GM21515 (cell line): ENCODE measurements at regions not wholly inside any gene's neighbourhood (a gene's known extent, or its start where the extent isn't known, plus 50 kb on each side); places are given as distances from the start of the nearest gene placed in this dataset.
"Not testable (repeated sequence)": the region's sequence is repeated elsewhere in the genome, so short reads cannot be mapped to it uniquely, and the experiment has no call there.

ENCODE experiments used
- ATAC-seq: cut with Tn5 transposase; IDR thresholded peaks from one replicate; pipeline ENCODE4 v1.9.1; 2021; ENCODE audit not compliant: unreplicated experiment

DNA sequence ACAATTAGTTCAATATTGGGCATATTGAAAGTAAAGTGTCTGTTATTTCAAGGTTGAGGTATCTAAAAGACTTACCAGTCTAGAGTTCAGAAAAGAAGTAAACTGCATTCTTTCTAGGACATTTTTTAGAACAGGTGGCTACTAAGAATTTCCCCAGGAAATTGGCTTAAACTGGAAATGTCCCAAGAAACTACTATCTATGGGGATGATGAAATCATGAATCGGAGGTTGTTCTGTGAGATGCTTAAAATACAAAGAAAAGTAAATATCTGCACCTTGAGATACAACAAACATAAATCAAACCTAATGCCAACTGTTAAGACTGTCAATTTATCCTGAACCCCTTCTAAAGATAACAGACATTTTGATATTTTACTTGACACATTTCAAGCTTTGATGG is 226.5 kb upstream of the NREP start:
- no peak for ATAC-seq

DNA sequence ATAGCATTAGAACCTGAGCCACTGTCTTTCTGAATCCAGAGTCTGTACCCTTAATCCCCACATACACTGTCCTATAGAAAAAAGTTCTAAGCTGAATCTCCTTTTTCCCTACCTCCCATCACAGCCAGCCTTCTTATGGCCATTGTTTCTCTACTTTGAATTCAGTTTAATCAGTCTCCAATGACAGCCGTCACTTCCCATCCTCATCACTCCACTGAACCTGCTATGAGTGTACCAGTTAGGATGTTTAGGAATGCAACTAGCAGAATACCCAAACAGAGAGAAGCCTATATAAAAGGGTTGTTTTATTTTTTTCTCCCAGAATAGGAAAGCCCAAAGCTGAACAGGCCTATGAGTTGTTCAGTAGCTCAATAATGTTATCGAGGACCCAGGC is 220.4 kb upstream of the NREP start:
- ATAC-seq, result no peak

DNA sequence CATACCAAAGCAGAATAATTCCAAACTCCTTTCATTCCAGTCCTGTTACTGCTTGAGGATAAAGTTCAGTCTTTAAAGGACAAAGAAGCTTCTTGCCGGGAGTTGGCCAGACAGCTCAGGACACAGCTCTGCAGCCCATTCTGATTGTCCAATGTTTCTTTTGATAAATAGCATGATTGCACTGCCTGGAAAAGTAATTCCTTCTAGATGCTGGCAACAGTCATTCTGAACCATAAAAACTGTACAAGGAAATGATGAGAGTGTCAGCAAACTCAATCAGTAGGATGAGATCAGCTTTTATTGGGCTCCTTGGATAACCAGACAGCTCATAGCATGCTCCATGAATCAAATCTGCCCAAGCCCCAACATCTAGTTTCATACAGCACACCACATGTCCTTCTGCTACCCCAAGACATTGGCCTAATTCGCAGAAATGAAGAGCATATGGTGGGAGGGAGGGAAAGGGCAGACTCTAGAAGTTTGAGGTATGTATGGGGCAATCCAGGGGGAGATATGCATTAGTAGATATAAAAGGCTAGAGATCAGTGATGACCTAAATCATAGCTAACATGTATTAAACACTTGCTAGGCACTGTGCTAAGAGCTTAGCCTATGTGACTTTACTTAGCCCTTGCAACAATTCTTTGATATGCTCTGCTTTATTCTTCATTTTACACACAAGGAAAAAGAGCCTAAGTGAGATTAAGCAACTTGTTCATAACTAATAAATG is 219.9 kb upstream of the NREP start:
- ATAC-seq, result no peak

DNA sequence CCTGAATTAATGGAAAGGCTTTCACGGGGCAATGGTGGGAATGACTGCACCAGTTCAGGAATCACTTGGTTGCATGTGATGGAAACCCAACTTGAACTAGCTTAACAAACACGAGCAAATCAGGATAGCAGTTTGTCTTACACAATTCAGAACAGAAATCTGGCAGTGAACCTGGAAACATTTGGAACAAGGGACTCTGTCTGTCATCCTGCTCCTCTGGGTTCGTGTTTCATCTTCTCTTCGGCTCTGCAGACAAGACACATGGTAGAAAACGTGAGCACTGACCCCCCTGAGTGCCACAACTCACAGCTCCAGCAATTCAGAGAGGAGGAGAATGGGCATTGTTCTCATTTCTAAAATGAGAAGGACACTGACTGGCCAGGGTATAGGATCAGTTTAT is 218.1 kb upstream of the NREP start:
- ATAC-seq, result no peak

DNA sequence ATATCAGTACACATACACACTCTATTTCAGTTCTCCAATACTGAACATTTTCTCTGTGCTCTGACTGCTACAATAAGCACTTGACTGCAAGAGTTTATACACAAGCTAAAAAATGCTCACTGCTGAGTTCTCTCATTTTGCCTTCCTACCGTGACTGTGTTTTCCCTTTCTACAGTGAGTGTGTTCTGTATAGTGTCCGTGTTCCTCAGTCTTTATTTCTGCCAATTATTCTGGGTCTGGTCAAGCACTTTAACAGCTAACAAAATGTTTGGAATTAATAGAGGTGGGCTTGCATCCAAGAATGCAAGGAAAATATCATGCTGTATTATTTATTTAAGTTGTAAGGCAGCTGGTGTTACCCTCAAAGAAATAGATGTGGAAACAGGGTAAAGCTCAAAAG is 217.0 kb upstream of the NREP start:
- ATAC-seq, result no peak

DNA sequence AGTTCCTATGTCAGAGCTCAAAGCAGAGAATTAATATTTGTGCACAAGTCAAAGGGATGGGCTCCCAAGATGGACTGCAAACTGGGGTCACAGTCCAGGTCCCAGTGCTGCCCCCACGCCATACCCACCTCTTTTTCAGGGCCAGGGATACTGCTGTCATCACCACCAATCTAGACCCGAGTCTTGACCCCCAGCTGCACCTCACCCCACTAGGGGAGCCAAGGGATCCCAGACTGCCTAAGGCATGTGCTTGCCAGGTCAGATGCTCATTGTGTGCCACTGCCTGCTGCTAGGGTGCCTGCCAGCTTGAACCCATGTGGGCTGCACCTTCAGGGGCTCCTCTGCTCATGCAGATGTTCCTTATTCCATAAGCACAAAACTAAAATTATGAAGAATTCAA is 215.6 kb upstream of the NREP start:
- no peak for ATAC-seq

DNA sequence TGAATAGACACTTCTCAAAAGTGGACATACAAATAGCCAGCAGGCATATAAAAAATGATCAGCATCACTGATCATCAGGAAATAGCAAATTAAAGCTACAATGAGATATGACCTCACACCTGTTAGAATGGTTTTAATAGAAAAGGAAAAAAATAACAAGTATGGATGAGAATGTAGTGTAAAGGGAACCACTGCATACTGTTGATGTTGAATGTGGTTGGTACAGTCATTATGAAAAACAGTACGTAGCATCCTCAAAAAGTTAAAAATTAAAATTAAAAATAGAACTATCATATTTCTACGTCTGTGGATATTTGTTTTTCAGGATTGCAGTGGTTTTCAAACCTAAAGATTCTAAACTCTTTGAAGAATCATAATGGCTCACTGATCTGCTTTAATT is 215.1 kb upstream of the NREP start:
- no peak for ATAC-seq

DNA sequence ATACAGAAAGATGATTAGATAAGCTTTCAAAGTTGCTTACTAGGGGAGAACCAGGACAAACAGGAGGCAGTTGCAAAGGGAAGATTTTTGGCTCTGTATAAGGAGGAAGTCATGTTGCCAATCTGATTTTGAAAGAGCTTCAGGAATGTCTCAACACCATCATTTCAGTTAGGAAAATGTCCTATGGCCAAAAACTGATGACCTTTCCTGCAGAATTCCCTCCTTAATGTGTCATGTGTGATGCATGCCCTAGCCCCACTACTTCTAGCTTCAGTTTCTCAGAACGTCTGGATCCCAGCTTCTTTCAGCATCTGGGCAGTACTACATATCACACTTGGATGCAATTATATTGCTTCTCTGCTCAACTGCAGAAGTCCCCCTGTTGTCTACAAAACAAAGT is 211.5 kb upstream of the NREP start:
- no peak for ATAC-seq

DNA sequence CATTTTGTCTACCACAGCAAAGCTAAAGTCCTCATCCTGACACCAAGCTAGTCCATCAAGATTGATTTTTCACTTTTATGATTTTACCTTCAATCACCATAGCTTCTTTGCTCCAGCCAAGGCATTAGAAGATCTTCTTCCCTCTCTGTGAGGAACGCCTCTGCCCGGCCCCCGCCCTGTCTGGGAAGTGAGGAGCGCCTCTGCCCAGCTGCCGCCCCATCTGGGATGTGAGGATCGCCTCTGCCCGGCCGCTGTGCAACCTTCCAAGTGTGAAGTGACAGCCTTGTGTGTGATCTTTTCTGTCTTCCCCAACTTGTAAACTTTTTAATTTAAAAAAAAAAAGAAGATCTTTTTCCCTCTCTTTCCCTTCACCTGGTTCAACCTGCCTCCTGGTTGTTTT is 210.5 kb upstream of the NREP start:
- ATAC-seq, result no peak

DNA sequence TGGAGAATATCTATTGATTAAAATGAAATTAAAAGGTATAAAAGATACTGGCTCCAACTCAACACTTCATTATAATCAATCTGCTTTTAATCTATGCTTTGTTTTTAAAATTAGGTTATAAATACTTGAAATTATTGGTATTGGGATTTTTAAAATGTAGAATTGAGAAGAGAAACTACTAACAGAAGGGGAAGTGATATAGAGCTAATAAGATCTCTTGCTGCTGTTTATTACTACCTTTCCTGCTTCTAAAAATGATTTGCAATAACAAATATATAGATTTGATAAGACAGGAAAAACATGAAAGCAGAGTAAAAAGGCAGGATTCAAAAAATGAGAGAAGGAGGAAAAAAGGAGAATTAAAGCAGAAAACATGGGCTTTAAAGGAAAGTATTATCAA is 209.3 kb upstream of the NREP start:
- ATAC-seq, result no peak

DNA sequence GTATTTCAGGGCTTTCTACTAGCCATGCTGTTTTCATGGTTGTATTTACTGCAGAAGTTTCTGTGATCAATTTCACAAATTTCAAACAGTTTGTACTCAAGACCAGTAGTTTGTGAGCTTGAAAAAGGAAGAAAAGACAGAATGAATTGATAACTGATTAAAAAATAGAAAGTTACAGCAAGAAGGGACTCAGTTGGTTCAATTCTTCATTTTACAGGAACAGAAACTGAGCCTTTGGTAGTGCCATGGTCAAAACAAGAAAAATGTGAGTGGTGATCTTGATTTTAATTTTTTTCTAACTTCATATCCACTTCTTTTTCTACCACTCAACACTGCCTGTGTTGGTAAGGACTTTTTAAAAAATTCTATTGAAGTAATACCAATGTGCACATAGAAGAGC is 206.6 kb upstream of the NREP start:
- no peak for ATAC-seq

DNA sequence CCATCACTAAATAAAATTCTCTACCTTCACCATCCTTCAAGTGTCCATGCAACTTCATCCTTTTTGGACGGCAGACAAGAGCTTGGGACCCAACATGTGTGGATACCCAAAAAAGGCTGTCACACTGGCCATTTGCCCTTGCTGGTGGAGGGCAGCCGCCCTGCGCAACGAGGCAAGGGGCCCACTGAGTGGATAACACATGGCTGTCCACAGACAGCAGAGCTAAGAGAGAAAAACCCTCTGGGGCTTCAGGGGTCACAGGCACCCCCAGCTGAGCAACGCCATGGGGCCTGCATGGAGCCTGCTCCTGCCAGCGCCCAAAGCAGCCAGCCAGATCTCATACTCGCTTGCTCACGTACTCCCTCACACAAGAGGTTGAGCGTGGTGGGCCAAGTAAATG is 205.9 kb upstream of the NREP start:
- ATAC-seq, result no peak

DNA sequence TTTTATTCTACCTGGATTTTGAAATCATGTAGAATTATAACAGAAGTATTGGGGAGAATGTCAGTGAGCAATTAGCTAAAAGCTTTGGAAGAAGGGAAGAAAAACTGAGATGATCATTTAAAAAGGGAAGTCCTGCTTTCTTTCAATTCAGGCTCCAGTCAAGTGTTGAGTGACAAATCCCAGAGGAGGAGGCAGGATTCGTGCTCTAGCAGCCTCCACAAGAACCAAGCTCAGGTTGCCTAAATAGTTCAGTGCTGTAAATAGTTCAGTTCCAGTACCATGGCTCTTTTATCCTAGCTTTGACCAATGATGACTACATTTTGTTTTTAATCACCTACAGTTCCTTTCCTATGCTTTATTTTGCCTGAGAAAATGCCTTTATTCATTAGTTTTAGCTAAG is 204.9 kb upstream of the NREP start:
- no peak for ATAC-seq

DNA sequence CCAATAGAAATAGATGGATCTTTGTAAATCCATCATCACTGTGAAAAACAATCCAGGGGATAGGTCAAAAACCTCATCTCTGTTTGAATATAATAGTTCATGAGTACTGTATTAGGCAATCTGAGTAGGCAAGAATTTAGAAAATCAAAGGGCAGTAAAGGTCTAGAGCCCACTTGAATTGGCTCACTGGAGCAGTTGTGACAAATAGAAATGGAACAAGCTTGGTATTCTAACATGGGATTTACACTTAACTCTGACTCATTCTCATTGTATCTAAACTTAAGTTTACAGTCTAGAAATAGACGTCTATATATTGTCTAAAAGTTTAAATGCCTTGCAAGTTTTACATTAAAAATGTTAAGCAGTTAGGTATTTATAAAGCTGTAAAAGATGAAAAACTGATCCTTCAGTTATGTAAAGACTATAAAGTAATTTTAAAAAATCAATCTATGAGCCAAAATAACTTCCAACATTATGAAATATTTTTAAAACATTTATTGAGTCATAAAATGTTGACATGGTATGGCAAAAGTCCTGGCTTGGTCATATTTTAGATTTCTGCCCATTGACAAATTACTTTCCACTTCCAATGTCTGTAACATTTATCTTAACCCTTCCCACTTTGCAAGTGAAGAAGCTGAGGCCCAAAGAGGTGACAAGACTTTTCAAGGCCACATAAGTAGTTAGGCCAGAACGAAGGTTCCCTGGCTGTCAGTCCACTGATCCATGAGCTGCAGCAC is 203.7 kb upstream of the NREP start:
- no peak for ATAC-seq

DNA sequence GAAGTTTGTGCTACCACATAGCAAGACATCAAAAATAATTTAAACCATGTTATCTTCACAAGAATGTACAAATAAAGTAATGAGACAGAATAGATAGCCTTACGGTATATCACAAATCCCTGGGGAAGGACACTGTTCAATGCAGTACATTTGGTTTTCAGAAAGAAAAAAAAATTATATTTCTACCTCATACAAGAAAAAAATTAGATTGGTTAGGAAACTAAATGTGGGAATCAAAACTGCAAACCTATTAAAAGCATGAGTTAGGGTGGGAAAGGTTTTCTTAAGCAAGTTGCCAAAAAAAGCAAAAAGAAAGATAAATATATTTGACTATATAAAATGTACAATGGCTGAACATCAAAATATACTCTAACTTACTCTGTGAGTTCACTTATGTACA is 201.9 kb upstream of the NREP start:
- ATAC-seq, result no peak

DNA sequence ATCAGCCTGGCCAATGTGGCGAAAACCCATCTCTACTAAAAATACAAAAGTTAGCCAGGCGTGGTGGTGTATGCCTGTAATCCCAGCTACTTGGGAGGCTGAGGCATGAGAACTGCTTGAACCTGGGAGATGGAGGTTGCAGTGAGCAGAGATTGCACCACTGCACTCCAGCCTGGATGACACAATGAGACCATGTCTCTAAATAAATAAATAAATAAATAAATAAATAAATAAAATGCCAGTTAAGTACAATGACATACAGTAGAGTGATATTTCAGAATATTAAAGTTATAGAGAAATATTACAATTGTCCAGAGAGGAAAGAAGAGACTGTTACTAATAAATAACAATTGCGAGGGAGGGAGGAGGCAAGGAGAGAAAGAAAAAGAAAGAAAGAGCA is 199.8 kb upstream of the NREP start:
- not testable (repeated sequence) for ATAC-seq

DNA sequence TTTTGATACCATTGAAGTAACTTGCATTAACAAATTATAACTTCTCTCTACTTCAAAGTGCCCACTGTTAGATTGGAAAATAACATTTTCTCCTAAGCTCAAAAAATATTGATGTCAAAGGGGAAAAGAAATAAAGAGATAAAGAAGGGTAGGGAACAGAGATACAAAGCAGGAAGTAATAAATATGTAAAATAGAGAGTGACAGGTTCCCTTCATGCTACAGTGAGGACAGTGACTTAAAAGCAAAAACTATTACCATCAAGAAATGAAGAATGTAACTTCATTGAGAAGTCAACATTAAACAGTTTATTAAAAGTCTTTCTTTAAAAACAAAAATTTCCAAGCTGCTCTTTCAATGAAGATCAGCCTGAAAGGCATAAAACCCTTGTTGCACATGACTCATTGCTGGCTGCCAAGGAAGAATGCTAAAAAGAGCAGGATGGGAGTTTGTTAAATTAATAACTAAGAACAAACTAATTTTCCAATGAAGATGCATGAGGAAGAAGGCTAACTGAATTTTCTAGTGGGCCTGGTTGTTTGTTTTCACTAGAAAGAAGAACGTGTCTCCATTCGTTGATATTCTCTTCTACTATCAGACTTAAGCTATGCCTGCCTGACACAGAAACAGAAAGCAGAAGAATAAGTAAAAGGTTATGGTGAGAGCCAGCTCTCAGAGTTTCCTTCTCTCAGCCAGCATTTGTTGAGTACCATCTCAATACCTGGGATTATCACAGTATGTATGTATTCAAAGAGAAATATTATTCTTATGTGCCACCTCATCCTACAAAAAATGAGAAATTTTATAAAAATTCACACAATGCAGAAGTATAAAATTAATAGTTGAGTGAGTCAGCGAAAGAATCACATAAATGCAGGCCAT is 197.8 kb upstream of the NREP start:
- ATAC-seq, result peak; percentile 77

DNA sequence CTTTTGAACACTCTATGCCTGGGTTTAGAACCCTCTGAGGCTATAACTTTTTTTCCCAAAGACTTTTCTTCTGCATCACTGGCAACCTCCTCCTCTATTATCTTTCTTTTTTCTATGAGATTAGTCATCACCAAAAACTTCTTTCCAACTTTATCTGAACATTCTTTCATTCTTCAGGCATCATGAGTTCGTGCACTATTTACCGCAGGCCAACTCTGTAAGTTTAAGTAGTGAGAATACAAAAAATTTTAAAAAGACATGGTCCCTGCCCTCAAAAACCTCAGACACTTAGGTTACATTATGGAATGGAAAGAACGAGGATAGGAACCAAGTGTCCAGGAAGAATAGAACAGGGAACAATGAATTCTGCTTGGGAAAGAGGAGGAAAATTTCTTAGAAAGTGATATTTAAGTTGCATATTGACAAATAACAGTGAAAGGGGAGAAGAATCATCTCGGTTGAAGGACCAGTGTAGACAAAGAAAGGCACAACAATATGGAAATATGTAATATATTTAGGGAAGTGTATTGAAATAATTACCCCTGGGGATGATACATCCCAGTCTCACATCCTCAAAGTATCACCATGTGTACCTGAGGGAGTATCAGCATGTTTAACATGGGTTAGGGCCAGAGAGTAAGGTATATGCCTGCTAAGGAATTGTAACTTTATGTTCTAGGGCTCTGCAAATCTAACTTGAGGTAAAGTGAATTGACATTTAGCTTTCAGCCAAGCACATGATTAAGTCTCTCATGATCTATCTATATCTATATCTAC is 196.5 kb upstream of the NREP start:
- ATAC-seq, result no peak

DNA sequence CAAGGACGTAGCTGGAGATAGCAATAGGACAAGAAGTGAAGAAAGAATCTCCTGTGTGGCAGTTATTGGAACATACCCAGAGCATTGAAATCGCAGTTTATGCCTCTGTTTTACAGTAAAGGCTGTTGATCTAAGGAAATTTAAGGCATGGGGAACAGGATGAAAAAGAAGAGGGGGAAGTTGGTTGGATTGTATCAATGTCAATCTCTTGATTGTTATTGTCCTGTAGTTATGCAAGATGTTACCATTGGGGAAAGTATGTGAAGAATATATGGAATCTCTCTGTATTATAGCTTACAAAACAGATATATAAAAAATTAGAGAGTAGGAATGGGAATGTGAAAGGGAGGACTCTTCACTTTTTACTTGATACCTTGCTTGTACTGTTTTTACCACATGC is 195.6 kb upstream of the NREP start:
- no peak for ATAC-seq

DNA sequence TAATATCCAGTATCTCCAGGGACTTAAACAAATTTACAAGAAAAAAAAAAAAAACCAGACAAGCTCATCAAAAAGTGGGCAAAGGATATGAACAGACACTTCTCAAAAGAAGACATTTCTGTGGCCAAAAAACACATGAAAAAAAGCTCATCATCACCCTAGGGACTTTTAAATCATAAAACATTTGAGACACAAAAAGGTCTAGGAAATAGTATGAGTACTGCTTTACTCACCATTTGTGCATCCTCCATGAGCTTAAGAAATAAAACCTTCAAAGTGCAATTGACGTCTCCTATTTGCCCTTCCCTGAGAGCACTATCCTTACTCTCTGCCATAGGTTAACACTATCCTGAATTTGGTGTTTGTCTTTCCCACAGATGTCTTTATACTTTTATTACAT is 193.7 kb upstream of the NREP start:
- ATAC-seq, result no peak
